CD4-positive, alpha-beta T cell (primary cell): ENCODE measurements at regions not wholly inside any gene's neighbourhood (a gene's known extent, or its start where the extent isn't known, plus 50 kb on each side); places are given as distances from the start of the nearest gene placed in this dataset.

Experiments used
- ATAC-seq: fragments of 200-7000 bp; cut with Tn5 transposase; one replicate; pipeline ENCODE4 v1.10.0; 2022; ENCODE audit warnings: mild to moderate bottlenecking; ENCODE audit not compliant: poor library complexity
- CTCF ChIA-PET: fragments of 350-600 bp; sonication (Branson Sonifier 250); formaldehyde crosslinking; loops from one replicate; lab custom pipeline; 2021; ENCODE audit warnings: antibody characterized with exemption, inconsistent platforms; lab: Charles Lee
- POLR2A ChIA-PET: fragments of 350-600 bp; sonication (Branson Sonifier 250); formaldehyde crosslinking; loops from one replicate; lab custom pipeline; 2021; ENCODE audit warnings: antibody characterized with exemption, inconsistent platforms; lab: Charles Lee
- DNase-seq, 14 experiments: peaks; one replicate each; pipeline ENCODE4 v3.0.0-alpha.2; 2013 to 2020; ENCODE audit warnings: mixed read lengths in 2 of 14
- H3K27ac ChIP-seq, 2 donors: one replicate each; pipeline versions ENCODE4 v1.5.1 to v1.7.0; 2013; ENCODE audit warnings: low read length in 2 of 2, low read depth in 1 of 2, mild to moderate bottlenecking in 1 of 2
- H3K27me3 ChIP-seq, 2 experiments: 1 replicate in 1 of 2; 2 replicates in 1 of 2; pipeline versions ENCODE4 v1.6.1 to v1.7.0; 2013; ENCODE audit warnings: low read length in 2 of 2, control low read depth in 1 of 2, mild to moderate bottlenecking in 1 of 2, moderate library complexity in 1 of 2; ENCODE audit not compliant: insufficient read depth in 2 of 2, control insufficient read depth in 1 of 2
- H3K36me3 ChIP-seq: one replicate; pipeline ENCODE4 v1.6.1; 2013; ENCODE audit warnings: low read length, control low read depth; ENCODE audit not compliant: insufficient read depth
- H3K4me1 ChIP-seq: one replicate; pipeline ENCODE4 v1.6.1; 2013; ENCODE audit warnings: low read length, control low read depth; ENCODE audit not compliant: insufficient read depth
- H3K4me3 ChIP-seq: one replicate; pipeline ENCODE4 v1.5.1; 2013; ENCODE audit warnings: mild to moderate bottlenecking, low read length, moderate library complexity
- H3K9me3 ChIP-seq, 2 experiments: 1 replicate in 1 of 2; 2 replicates in 1 of 2; pipeline versions ENCODE4 v1.6.1 to v1.7.0; 2013; ENCODE audit warnings: low read length in 2 of 2, mild to moderate bottlenecking in 2 of 2, control low read depth in 1 of 2, moderate library complexity in 1 of 2; ENCODE audit not compliant: control insufficient read depth in 1 of 2, insufficient read depth in 1 of 2
- H3K27ac Mint-ChIP-seq: one replicate; pipeline ENCODE4 v1.8.0; 2020; ENCODE audit warnings: mixed read lengths
- H3K27me3 Mint-ChIP-seq: one replicate; pipeline ENCODE4 v1.8.0; 2021; ENCODE audit warnings: mixed read lengths
- H3K36me3 Mint-ChIP-seq: one replicate; pipeline ENCODE4 v1.8.0; 2021; ENCODE audit warnings: low read depth, mixed read lengths
- H3K4me1 Mint-ChIP-seq: one replicate; pipeline ENCODE4 v1.8.0; 2021; ENCODE audit warnings: low read depth, mixed read lengths
- H3K4me3 Mint-ChIP-seq: one replicate; pipeline ENCODE4 v1.8.0; 2020; ENCODE audit warnings: mild to moderate bottlenecking, mixed read lengths
- H3K9me3 Mint-ChIP-seq: one replicate; pipeline ENCODE4 v1.8.0; 2020; ENCODE audit warnings: mixed read lengths
- CTCF ChIP-seq: fragments of 200-600 bp; IDR thresholded peaks from one replicate; pipeline ENCODE4 v1.8.0; 2022; ENCODE audit warnings: antibody characterized with exemption, mild to moderate bottlenecking
- intact Hi-C, 2 experiments: fragments of 100-400 bp; cut with DNase I in 1 of 2; cut with micrococcal nuclease in 1 of 2; formaldehyde crosslinking; loops; one replicate each; pipeline versions ENCODE4 v1.15.1 to v1.9.0; 2023 to 2025; cut with DNase I, micrococcal nuclease

GRCh38 chr11:116312570-116313391 is 460.0 kb downstream of the BUD13 start:
- Mint-ChIP-seq H3K27ac (no peak overlapping the region), H3K4me3 (no peak overlapping the region), H3K9me3 (no peaks in the 10 kb centered on the region), H3K4me1 (no peaks in the 10 kb centered on the region), H3K27me3 (peaks cover 35% of the 10 kb centered on the region), H3K36me3 (no peaks in the 10 kb centered on the region)
- H3K9me3 ChIP-seq = peaks cover 0 to 10% of the 10 kb centered on the region in 2 experiments
- CTCF ChIA-PET = no interaction called here
- TF ChIP-seq CTCF = no peak
- no peak overlapping the region for H3K27ac ChIP-seq
- ATAC-seq (no peak), DNase-seq (peak in 1 of 14 experiments; percentile 2)
- POLR2A ChIA-PET = no interaction called here
- H3K4me3 ChIP-seq = no peak overlapping the region
- no peaks in the 10 kb centered on the region for H3K36me3 ChIP-seq
- H3K4me1 ChIP-seq = no peaks in the 10 kb centered on the region
- intact Hi-C loops = no loop called here
- H3K27me3 ChIP-seq = peaks cover 0 to 2% of the 10 kb centered on the region in 2 experiments

- H3K4me3 ChIP-seq = no peak overlapping the region
- Mint-ChIP-seq H3K27ac (no peak overlapping the region), H3K9me3 (no peaks in the 10 kb centered on the region), H3K27me3 (peaks cover 39% of the 10 kb centered on the region), H3K4me3 (no peak overlapping the region), H3K4me1 (no peaks in the 10 kb centered on the region), H3K36me3 (no peaks in the 10 kb centered on the region)
- no peak for DNase-seq
- H3K27ac ChIP-seq = no peak overlapping the region
- intact Hi-C loops = no loop called here
- ATAC-seq = no peak
- H3K27me3 ChIP-seq = peaks cover 0 to 2% of the 10 kb centered on the region in 2 experiments
- H3K4me1 ChIP-seq = no peaks in the 10 kb centered on the region
- no peak for TF ChIP-seq CTCF
- H3K9me3 ChIP-seq = peaks cover 0 to 10% of the 10 kb centered on the region in 2 experiments
- H3K36me3 ChIP-seq = no peaks in the 10 kb centered on the region
- ChIA-PET CTCF (no interaction called here), POLR2A (no interaction called here)
These were observed 461.6 kb downstream of the BUD13 start for GRCh38 chr11:116311206-116311605.

- intact Hi-C loops = no loop called here
- Histone ChIP-seq H3K4me3 (no peak overlapping the region), H3K4me1 (no peaks in the 10 kb centered on the region), H3K27ac (no peak overlapping the region), H3K36me3 (no peaks in the 10 kb centered on the region), H3K27me3 (peaks cover 0 to 2% of the 10 kb centered on the region in 2 experiments), H3K9me3 (peaks cover 0 to 10% of the 10 kb centered on the region in 2 experiments)
- Mint-ChIP-seq H3K4me1 (no peaks in the 10 kb centered on the region), H3K36me3 (no peaks in the 10 kb centered on the region), H3K9me3 (no peaks in the 10 kb centered on the region), H3K27me3 (peaks cover 39% of the 10 kb centered on the region), H3K27ac (no peak overlapping the region), H3K4me3 (no peak overlapping the region)
- no peak for TF ChIP-seq CTCF
- POLR2A ChIA-PET = no interaction called here
- ATAC-seq (no peak), DNase-seq (no peak)
- CTCF ChIA-PET = no interaction called here
These were observed 462.1 kb downstream of the BUD13 start for GRCh38 chr11:116310698-116311097.
